MG63 (cell line): ENCODE measurements at regions not wholly inside any gene's neighbourhood (a gene's known extent, or its start where the extent isn't known, plus 50 kb on each side); places are given as distances from the start of the nearest gene placed in this dataset.
"Not testable (repeated sequence)": the region's sequence is repeated elsewhere in the genome, so short reads cannot be mapped to it uniquely, and the experiment has no call there.

Experiments
- DNase-seq: peaks from one replicate; pipeline ENCODE4 v3.0.0-alpha.2; 2020
- H3K27me3 ChIP-seq: fragments of 250-450 bp; sonication (Bioruptor Pico); 2 replicates; pipeline ENCODE4 v1.5.1; 2020; ENCODE audit warnings: mild to moderate bottlenecking, moderate library complexity
- H3K36me3 ChIP-seq: fragments of 250-450 bp; sonication (Bioruptor Pico); 2 replicates; pipeline ENCODE4 v1.5.1; 2020; ENCODE audit warnings: mild to moderate bottlenecking, moderate library complexity
- H3K4me3 ChIP-seq: fragments of 250-450 bp; sonication (Bioruptor Pico); 2 replicates; pipeline ENCODE4 v1.5.1; 2020; ENCODE audit warnings: mild to moderate bottlenecking, moderate library complexity
- H3K9me3 ChIP-seq: fragments of 250-450 bp; sonication (Bioruptor Pico); 2 replicates; pipeline ENCODE4 v1.5.1; 2020; ENCODE audit warnings: mild to moderate bottlenecking, moderate library complexity

DNA sequence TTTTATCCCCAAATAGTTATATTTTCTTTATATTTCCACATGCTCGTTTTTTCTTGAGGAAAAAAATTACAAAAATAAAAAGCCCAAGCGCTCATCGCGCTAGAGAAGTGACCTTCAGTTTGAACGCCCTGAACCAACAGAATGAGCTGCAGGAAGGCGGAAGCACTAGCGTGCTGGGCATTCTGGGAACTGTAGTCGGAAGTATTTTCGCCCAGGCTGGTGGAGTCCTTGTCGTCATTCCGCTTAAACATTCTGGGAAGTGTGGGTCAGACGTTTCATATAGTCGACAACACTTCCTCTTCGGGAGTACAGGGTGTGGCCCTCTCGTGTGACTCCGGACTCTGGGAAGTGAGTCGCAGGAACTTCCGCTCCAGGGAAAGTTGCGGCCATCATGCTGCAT, 692.4 kb upstream of the DEFB115 start:
- not testable (repeated sequence) for H3K36me3 ChIP-seq, H3K4me3 ChIP-seq, H3K9me3 ChIP-seq, DNase-seq, H3K27me3 ChIP-seq

DNA sequence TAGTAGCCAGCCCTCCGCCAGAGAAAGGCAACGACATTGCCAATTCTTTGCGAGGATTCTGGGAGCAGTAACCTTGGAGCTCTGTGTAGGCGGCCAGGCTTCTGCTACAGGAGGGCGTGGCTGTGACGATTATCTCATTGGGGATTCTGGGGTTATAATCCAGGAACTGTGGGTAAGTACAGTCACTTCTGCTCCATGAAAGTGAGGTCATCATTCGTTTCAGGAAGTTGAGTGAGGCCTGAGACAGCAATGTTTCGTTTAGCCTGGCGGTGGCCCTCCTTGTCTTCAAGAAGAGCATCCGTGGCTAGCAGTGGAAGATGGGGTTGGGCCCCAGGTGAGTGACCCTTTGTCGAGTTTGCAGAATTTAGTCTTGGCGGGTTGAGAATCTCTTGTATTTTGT, 687.6 kb upstream of the DEFB115 start:
- not testable (repeated sequence) for H3K4me3 ChIP-seq, H3K27me3 ChIP-seq, H3K36me3 ChIP-seq, DNase-seq, H3K9me3 ChIP-seq

DNA sequence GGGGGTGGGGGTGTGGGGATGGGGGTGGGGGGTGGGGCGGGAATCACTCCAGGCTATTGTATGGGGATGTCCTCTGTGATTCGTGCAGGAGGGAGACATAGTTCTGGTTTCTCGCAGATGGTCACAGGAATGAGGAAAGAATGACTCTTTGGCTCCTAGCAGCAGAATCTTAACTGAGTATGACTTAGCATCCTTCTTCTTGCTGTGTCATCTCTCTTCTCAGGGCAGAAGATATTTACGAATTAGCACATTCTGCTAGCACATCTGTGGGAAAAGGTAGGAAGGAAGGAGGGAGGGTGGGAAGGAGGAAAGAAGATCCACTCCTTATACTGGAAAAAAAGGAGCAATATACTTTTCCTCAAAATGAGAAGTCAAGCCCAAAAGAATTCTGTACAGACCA, 686.8 kb upstream of the DEFB115 start:
- not testable (repeated sequence) for H3K27me3 ChIP-seq, H3K9me3 ChIP-seq, H3K4me3 ChIP-seq, H3K36me3 ChIP-seq, DNase-seq

DNA sequence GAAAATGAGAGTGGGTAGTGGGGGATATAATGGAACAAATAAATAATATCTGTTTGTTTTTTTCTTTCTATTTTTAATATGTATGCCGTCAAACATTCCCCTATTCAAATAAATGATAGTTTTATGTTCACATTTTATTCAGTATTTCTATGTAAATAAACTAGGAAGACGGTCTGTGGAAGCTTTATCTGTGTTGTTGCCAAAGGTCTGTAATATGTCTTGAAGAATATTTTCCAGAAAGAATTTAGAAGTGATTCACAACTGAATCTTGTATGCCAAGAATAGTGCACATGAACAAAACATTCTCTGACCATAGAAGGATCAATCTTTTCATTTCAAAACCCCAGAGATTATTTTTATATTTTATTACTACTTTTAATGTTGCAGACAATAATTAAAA, 683.1 kb upstream of the DEFB115 start:
- not testable (repeated sequence) for H3K9me3 ChIP-seq, DNase-seq, H3K27me3 ChIP-seq, H3K4me3 ChIP-seq, H3K36me3 ChIP-seq

DNA sequence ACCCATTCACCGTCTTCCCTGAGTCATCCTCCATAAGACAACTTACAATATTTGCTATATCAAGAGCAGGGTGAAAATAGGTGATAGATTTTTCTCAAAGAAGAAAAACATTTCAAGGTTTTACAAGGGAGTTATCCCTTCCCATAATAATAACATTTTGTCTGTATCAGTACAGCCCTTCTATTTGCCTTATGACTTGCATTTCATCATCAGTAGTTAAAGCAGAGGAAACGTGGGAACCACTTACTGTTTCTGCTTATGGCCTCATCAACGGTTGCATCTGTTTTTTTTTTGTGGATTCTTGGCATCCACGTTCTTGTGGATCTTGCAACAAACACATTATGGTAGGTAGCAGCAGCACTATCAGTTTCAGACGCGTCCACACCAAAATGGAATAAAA, 678.4 kb upstream of the DEFB115 start:
- H3K36me3 ChIP-seq, H3K9me3 ChIP-seq, H3K27me3 ChIP-seq, DNase-seq: not testable (repeated sequence)
- H3K4me3 ChIP-seq: peak overlapping the region; percentile 51

DNA sequence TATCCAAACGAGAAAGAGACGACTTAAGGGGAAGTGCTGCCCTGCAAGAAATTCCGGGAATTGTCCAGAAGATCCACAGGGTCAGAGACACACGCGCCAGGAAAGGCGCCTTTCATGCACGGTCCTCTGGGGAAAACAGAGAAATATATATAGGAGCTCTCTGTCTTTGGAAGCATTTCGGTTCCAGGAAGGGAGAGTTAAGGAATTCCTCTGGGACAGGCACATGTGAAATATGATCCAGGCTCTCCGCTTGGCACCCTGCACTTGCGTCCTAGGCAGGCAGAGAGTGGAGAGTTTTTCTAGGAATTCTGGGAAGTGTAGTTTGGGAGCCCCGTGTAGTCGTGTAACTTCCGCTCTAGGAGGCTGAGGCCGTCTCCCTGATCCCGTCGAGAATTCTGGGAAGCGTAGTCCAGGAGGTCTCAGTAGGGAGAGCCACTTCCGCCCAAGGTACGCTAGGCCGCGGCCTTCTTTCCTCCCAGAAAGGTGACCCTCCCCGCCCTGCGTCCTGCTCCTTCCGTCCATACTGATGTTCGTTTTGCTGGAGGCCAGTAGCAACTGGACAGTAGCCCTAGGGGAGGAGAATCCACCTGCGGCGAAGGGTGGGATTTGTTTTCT, 677.5 kb upstream of the DEFB115 start:
- peak overlapping the region; percentile 51 for H3K4me3 ChIP-seq
- peak; percentile 88 for DNase-seq
- H3K27me3 ChIP-seq, H3K36me3 ChIP-seq, H3K9me3 ChIP-seq: not testable (repeated sequence)

DNA sequence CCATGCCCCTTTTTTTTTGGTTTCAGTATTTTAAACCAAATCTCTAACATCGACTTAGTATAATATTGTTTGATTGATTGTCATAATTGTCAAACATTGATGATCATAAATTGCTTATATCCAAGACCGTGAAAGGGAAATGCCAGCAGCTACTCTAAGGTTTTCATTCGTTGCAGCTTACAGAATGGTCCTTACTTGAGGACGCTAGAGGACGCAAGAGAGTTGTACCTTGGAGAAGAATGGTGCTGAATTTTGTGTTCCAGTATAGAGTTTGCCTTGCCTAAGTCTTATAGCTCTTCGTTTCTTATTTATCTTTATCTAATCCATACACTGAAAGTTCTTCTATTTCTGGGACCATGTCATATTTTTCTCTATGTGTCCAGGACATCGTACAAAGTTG, 675.6 kb upstream of the DEFB115 start:
- not testable (repeated sequence) for H3K4me3 ChIP-seq, H3K36me3 ChIP-seq, H3K9me3 ChIP-seq, DNase-seq, H3K27me3 ChIP-seq

DNA sequence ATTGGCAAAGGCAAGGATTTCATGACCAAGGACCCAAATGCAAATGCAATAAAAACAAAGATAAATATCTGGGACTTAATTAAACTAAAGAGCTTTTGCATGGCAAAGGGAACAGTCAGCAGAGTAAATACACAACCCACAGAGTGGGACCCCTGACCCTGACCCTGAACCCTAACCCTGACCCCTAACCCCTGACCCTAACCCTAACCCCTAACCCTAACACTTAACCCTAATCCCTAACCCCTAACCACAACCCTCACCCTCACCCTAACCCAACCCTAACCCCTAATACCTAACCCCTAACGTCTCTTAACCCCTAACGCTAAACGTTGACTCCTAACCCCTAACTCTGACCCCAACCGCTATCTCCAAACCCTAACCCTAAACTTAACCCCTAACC, 673.1 kb upstream of the DEFB115 start:
- not testable (repeated sequence) for H3K4me3 ChIP-seq, DNase-seq, H3K27me3 ChIP-seq, H3K9me3 ChIP-seq, H3K36me3 ChIP-seq

DNA sequence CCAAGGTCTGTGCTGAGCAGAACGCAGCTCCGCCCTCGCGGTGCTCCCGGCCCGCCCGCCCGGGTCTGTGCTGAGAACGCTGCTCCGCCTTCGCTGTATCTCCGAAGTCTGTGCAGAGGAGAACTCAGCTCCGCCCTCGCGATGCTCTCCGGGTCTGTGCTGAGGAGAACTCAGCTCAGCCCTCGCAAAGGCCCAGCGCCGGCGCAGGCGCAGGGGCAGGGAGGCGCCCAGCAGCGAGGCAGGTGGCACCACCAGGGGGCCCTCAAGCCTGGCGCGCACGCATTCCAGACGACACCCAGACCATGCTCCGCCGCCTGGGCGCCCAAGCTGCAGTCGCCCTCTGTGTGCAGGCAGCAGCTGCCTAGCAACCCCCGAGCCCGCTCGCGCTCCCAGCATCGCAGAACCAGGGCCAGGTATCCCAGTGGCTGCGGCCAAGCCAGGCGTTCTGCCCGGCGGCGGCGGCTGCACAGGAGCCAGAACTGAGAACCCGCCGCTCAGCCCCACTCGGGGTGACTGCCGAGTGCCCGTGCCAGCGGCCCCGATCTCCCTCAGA, 672.1 kb upstream of the DEFB115 start:
- H3K4me3 ChIP-seq, H3K9me3 ChIP-seq, H3K36me3 ChIP-seq, H3K27me3 ChIP-seq: not testable (repeated sequence)
- DNase-seq: peak; percentile 51

DNA sequence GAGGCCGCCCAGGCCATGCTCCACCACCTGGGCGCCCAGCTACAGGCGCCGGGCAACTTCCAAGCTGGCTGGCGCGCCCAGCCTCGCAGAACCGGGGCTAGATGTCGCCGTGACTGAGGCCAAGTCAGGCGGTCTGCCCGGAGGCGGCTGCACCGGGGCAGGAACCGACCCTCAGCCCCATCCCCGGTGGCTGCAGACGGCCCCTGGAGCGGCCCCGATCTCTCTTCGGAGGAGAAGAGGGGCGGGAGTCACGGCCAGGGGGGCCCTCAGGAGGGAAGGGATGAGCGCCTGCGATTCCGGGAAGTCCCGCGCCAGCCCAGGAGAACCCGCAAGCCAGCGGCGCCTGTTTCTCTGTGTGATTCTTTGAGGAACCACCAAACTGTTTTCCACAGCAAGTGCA, 671.3 kb upstream of the DEFB115 start:
- H3K4me3 ChIP-seq, H3K9me3 ChIP-seq, H3K36me3 ChIP-seq, H3K27me3 ChIP-seq, DNase-seq: not testable (repeated sequence)

DNA sequence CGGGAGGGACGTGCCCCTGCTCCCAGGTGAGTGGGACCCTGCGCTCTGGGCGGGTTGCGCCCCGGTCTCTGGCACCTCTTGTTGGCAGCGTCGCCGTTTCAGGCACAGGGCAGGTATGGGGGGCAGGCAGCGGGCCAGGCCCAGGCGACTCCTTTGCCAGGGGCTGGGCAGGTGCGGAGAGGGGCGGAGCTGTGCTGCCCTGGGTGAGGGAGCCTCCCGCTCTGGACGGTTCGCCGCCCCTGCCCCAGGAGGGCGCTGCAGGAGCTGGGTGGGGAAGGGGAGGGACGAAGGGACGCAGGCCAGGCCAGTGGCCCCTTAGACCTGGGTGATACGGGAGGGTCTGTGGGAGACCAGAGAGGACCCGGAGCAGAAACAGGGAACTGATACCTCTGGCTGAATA, 663.9 kb upstream of the DEFB115 start:
- no peak for DNase-seq
- H3K9me3 ChIP-seq: no peaks in the 10 kb centered on the region
- H3K27me3 ChIP-seq: no peaks in the 10 kb centered on the region
- H3K4me3 ChIP-seq: no peak overlapping the region
- H3K36me3 ChIP-seq: no peaks in the 10 kb centered on the region

DNA sequence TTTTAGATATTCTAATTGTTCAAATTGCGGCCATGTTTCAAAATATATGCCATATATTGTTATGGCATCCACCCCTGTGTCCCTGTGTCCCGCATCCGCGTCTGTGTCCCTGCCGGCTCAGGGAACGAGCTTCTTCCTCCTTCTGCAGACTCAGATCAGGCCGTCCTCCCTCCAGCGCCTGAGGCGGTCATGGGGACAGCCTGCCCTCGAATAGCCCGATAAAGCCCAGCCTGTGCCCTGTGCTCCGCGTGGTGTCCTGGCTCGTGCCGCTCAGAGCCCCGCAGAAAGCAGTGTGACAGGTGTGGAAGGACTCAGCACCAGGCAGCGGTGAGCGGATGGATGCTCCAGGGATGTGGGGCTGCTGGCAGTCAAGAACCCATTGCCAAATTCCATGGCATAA, 663.4 kb upstream of the DEFB115 start:
- Histone ChIP-seq H3K9me3 (no peaks in the 10 kb centered on the region), H3K36me3 (no peaks in the 10 kb centered on the region), H3K4me3 (no peak overlapping the region), H3K27me3 (no peaks in the 10 kb centered on the region)
- DNase-seq: no peak

DNA sequence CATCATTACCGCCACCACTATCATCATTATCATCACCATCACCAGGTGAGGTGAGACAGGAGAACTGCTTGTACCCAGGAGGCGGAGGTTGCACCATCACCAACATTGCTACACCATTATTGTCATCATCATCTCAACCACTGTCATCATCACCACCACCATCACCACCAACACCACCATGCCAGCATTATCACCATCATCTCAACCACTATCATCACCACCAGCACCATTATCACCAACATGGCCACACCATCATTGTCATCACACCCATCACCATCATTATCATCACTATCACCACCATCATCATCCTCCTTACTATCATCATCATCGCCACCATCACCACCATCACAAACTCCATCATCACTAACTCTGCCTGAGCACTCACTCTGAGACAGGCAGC, 661.8 kb upstream of the DEFB115 start:
- Histone ChIP-seq H3K9me3 (no peaks in the 10 kb centered on the region), H3K4me3 (no peak overlapping the region)
- DNase-seq: no peak

DNA sequence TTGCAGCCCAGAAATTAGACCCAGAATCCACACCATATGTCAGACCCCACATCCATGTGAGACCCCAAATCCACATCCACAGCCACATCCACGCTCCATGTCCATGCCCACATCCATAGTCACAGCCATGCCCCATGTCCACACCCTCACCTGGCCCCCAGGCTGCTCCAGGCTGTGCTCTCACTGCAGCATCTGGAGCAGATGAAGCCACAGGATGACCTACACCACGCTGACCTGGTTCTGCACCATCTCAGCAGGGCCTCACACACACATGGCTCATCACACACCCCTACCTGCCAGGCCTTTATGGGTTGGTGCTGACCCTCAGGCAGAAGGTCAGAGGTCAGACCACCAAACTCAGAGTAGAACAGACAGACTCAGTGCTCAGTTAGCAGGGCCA, 660.0 kb upstream of the DEFB115 start:
- not testable (repeated sequence) for H3K9me3 ChIP-seq, DNase-seq, H3K27me3 ChIP-seq, H3K36me3 ChIP-seq, H3K4me3 ChIP-seq

More for the DNA sequence above, 661.8 kb upstream of the DEFB115 start:
- Histone ChIP-seq H3K27me3 (no peaks in the 10 kb centered on the region), H3K36me3 (no peaks in the 10 kb centered on the region)

DNA sequence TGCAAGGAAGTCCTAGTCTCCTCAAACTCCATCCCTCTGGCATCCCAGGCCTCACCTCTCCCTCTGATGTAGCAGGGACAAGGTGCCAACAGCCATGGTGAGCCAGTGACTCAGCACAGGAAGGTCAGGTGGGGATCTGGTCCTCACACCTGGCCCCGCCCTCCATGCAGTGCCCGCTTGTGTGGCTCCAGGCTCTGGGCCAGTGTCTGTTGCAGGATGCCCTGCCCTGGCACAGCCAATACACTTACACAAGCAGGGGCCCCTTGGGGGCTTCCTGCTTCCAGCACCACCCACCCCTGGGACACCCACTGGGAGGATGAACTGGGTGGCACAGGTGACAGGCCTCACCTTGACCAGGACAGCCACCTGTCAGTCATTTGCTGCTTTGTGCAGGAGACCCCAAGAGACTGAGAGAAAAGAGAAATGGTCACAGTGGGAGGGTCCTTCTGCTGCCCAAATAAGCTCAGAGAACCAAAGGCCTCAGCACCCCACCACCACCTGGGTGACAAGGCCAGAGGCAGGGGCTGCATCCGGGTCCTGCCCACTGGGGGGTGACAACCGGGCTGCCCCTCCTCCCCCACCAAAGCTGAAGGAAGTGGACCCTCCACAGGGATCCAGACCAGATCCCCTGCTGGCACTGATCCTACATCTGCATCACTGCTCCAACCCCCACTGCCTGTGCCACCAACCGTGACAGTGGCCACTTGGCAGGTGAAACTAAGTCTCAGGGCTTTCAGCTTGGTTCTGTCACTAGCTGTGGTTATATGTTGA, 658.8 kb upstream of the DEFB115 start:
- Histone ChIP-seq H3K4me3 (no peak overlapping the region), H3K36me3 (no peaks in the 10 kb centered on the region), H3K27me3 (no peaks in the 10 kb centered on the region), H3K9me3 (no peaks in the 10 kb centered on the region)
- DNase-seq: no peak

DNA sequence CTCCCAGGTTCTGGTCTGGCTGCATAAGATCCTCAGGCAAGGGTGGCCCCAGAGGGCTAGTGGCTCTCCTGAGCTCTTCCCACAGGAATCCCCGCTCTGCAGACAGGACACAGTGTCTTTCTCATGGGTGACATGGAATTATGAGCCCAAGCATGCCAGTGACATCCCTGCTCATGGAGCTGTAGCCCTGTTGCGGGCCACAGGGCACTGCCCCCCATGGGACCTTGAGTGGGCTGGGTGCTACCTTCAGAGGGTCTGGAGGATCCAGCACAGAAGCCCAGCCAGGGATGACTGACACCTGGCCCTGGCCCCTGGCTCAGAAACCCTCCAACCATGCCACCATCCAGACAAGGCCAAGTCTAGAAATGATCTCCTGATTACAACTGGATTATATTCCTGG, 657.5 kb upstream of the DEFB115 start:
- no peak overlapping the region for H3K4me3 ChIP-seq
- DNase-seq: no peak
- no peaks in the 10 kb centered on the region for H3K36me3 ChIP-seq
- no peaks in the 10 kb centered on the region for H3K9me3 ChIP-seq
- no peaks in the 10 kb centered on the region for H3K27me3 ChIP-seq

DNA sequence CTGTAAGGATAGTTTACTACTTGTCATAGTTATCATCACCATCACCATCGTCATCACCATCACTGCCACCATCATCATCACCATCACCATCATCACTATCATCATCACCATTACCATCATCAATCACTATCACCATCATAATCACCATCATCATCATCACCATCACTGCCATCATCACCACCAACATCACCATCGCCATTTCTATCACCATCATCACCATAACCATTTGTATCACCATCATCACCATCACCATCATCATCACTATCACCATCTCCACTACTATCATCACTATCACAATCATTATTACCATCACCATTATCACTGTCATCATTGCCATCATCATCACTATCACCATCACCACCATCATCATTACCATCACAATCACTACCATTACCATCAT, 655.5 kb upstream of the DEFB115 start:
- H3K9me3 ChIP-seq: peaks cover 6% of the 10 kb centered on the region; the same call in 1 of the 2 replicates
- H3K4me3 ChIP-seq: no peak overlapping the region

DNA sequence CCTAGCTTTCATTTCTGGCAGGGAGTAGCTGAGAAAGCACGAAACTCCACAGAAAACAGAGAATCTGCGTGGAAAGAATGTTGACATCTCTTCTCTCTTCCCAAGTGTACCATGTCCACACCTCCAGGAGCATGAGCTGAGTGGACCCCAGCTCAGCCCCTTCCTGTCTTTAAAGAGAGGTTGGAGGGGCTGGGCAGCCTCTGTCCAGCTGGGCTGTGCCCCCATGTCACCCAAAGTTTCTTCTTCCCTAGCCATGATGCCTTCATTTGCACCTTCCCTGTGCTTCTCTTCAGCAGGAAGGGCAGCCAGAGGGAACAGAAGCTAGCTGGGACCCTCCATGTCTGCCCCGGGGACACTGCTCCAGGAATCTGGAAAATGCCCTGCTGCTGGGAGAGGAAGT, 655.0 kb upstream of the DEFB115 start:
- Histone ChIP-seq H3K4me3 (no peak overlapping the region), H3K9me3 (peaks cover 6% of the 10 kb centered on the region)
- no peak for DNase-seq

More for the DNA sequence above, 655.5 kb upstream of the DEFB115 start:
- Histone ChIP-seq H3K27me3 (no peaks in the 10 kb centered on the region), H3K36me3 (no peaks in the 10 kb centered on the region)
- no peak for DNase-seq

More for the DNA sequence above, 655.0 kb upstream of the DEFB115 start:
- Histone ChIP-seq H3K27me3 (no peaks in the 10 kb centered on the region), H3K36me3 (no peaks in the 10 kb centered on the region)
